ENCODE measurements at regions not wholly inside any gene's neighbourhood (a gene's known extent, or its start where the extent isn't known, plus 50 kb on each side); places are given as distances from the start of the nearest gene placed in this dataset.
"Not testable (repeated sequence)": the region's sequence is repeated elsewhere in the genome, so short reads cannot be mapped to it uniquely, and the experiment has no call there.

DNA sequence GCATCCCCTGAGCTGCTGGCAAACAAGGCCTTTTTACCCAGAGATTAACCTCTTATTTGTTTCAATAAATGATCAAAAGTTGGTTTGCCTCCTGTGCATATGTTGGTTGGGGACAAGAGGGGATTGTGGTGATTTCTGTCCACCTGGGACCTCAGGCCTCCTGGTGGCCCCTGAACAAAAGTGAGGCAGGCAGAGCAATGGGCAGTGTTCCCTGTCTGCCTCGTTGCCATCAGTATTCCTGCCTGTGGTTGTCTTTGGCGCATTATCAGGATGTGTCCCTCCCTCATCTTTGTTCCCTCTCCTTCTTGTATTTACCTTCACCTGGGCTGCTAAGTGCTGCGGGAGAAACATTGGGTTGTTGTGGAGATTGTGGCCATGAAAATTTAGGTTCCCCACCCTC, 65.3 kb upstream of the DRD5 start:
- Mint-ChIP-seq H3K27ac (no peak overlapping the region), H3K4me3 (no peak overlapping the region), H3K27me3 (peaks cover 16% of the 10 kb centered on the region), H3K9me3 (ENCODE audit: insufficient read depth) (no peaks in the 10 kb centered on the region), H3K4me1 (no peaks in the 10 kb centered on the region)
- ChIA-PET CTCF (no interaction called here), POLR2A (no interaction called here)
- DNase-seq (no peak), ATAC-seq (ENCODE audit: low read depth) (no peak)
- no CpG with 5 or more reads among the region's 3 CpGs for WGBS (ENCODE audit: insufficient coverage)
- Histone ChIP-seq H3K79me2 (ENCODE audit: control insufficient read depth, insufficient read depth, low read length) (no peaks in the 10 kb centered on the region), H3K4me3 (ENCODE audit: control extremely low read depth in 1 of 5, extremely low read depth in 1 of 5, insufficient read depth in 1 of 5, low read depth in 2 of 5, low read length in 4 of 5) (no peak overlapping the region), H3K36me3 (replicated peaks in 1 of 2; ENCODE audit: control extremely low read depth in 1 of 2, control insufficient read depth in 1 of 2, extremely low read depth in 1 of 2, insufficient read depth in 2 of 2, low read length in 1 of 2) (no peaks in the 10 kb centered on the region), H3K4me1 (ENCODE audit: control insufficient read depth in 2 of 2, insufficient read depth in 2 of 2, low read length in 2 of 2) (no peaks in the 10 kb centered on the region), H3K4me2 (replicated peaks; ENCODE audit: low read depth, low read length, poor library complexity, severe bottlenecking) (no peak overlapping the region), H3K27me3 (replicated peaks in 1 of 4; ENCODE audit: control extremely low read depth in 1 of 4, control insufficient read depth in 3 of 4, insufficient read depth in 4 of 4, low read length in 3 of 4) (no peaks in the 10 kb centered on the region), H2AFZ (ENCODE audit: insufficient read depth, low read depth, low read length, poor library complexity, severe bottlenecking) (no peak overlapping the region), H3K9ac (ENCODE audit: low read length) (no peak overlapping the region), H3K9me3 (ENCODE audit: control extremely low read depth in 1 of 3, control insufficient read depth in 2 of 3, insufficient read depth in 1 of 3, low read length in 2 of 3) (peaks cover 0 to 5% (median 0%) of the 10 kb centered on the region in 3 donors), H4K20me1 (ENCODE audit: control insufficient read depth, insufficient read depth, low read length, poor library complexity, severe bottlenecking) (no peaks in the 10 kb centered on the region), H3K27ac (ENCODE audit: low read length in 2 of 2) (no peak overlapping the region)
- intact Hi-C loops (cut with micrococcal nuclease) = no loop called here
- no peak for TF ChIP-seq EZH2 (IDR thresholded peaks at IDR 0.05; ENCODE audit: borderline replicate concordance, insufficient read depth, low read depth, low read length, poor library complexity, severe bottlenecking)
- no peak for TF ChIP-seq CTCF (IDR thresholded peaks at IDR 0.05)

- H3K4me3 ChIP-seq (ENCODE audit: control extremely low read depth in 1 of 5, extremely low read depth in 1 of 5, insufficient read depth in 1 of 5, low read depth in 2 of 5, low read length in 4 of 5); H3K27me3 ChIP-seq (replicated peaks in 1 of 4; ENCODE audit: control extremely low read depth in 1 of 4, control insufficient read depth in 3 of 4, insufficient read depth in 4 of 4, low read length in 3 of 4); H3K4me1 Mint-ChIP-seq; H3K4me2 ChIP-seq (replicated peaks; ENCODE audit: low read depth, low read length, poor library complexity, severe bottlenecking); H3K9me3 ChIP-seq (ENCODE audit: control extremely low read depth in 1 of 3, control insufficient read depth in 2 of 3, insufficient read depth in 1 of 3, low read length in 2 of 3); H3K9me3 Mint-ChIP-seq (ENCODE audit: insufficient read depth); DNase-seq; H3K4me3 Mint-ChIP-seq; H2AFZ ChIP-seq (ENCODE audit: insufficient read depth, low read depth, low read length, poor library complexity, severe bottlenecking); H3K27ac Mint-ChIP-seq; CTCF ChIA-PET; H3K4me1 ChIP-seq (ENCODE audit: control insufficient read depth in 2 of 2, insufficient read depth in 2 of 2, low read length in 2 of 2); POLR2A ChIA-PET; H3K27ac ChIP-seq (ENCODE audit: low read length in 2 of 2); H3K79me2 ChIP-seq (ENCODE audit: control insufficient read depth, insufficient read depth, low read length); H3K36me3 ChIP-seq (replicated peaks in 1 of 2; ENCODE audit: control extremely low read depth in 1 of 2, control insufficient read depth in 1 of 2, extremely low read depth in 1 of 2, insufficient read depth in 2 of 2, low read length in 1 of 2); H3K9ac ChIP-seq (ENCODE audit: low read length); H4K20me1 ChIP-seq (ENCODE audit: control insufficient read depth, insufficient read depth, low read length, poor library complexity, severe bottlenecking); intact Hi-C loops (cut with micrococcal nuclease); ATAC-seq (ENCODE audit: low read depth): not testable (repeated sequence)
- 29% methylated on average over 1 of the region's 1 CpG for WGBS (ENCODE audit: insufficient coverage)
- H3K27me3 Mint-ChIP-seq = peaks cover 16% of the 10 kb centered on the region
These were observed 63.0 kb upstream of the DRD5 start for GRCh38 chr4:9718246-9718939.

DNA sequence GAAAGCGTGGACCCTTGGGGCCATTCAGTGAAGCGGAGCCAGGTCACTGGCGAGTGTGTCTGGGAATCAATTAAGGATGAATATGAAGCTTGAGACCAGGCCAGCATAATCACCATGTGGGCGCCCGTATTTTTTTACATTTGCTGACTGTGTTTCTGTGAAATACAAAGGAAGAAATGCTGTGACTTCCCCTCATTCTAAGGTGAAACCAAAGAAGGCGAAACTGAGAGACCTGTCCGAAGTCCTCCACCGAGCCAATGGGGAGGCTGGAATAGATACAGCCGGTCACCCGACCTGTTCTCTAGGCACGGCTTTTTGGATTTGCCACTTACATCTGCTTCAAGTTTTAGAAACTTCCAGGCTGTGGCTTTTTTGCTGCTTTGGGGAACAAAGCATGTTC, 59.3 kb upstream of the DRD5 start:
- H3K4me1 ChIP-seq (ENCODE audit: control insufficient read depth in 2 of 2, insufficient read depth in 2 of 2, low read length in 2 of 2); H3K4me3 ChIP-seq (ENCODE audit: control extremely low read depth in 1 of 5, extremely low read depth in 1 of 5, insufficient read depth in 1 of 5, low read depth in 2 of 5, low read length in 4 of 5); H3K36me3 ChIP-seq (replicated peaks in 1 of 2; ENCODE audit: control extremely low read depth in 1 of 2, control insufficient read depth in 1 of 2, extremely low read depth in 1 of 2, insufficient read depth in 2 of 2, low read length in 1 of 2); H3K4me1 Mint-ChIP-seq; CTCF ChIA-PET; H3K9me3 Mint-ChIP-seq (ENCODE audit: insufficient read depth); DNase-seq; H2AFZ ChIP-seq (ENCODE audit: insufficient read depth, low read depth, low read length, poor library complexity, severe bottlenecking); H3K79me2 ChIP-seq (ENCODE audit: control insufficient read depth, insufficient read depth, low read length); H3K27ac ChIP-seq (ENCODE audit: low read length in 2 of 2); H4K20me1 ChIP-seq (ENCODE audit: control insufficient read depth, insufficient read depth, low read length, poor library complexity, severe bottlenecking); H3K4me2 ChIP-seq (replicated peaks; ENCODE audit: low read depth, low read length, poor library complexity, severe bottlenecking); H3K9ac ChIP-seq (ENCODE audit: low read length); intact Hi-C loops (cut with micrococcal nuclease); POLR2A ChIA-PET; ATAC-seq (ENCODE audit: low read depth); H3K27ac Mint-ChIP-seq; H3K9me3 ChIP-seq (ENCODE audit: control extremely low read depth in 1 of 3, control insufficient read depth in 2 of 3, insufficient read depth in 1 of 3, low read length in 2 of 3); H3K27me3 ChIP-seq (replicated peaks in 1 of 4; ENCODE audit: control extremely low read depth in 1 of 4, control insufficient read depth in 3 of 4, insufficient read depth in 4 of 4, low read length in 3 of 4); H3K4me3 Mint-ChIP-seq: not testable (repeated sequence)
- 92% methylated on average over 11 of the region's 11 CpGs for WGBS (ENCODE audit: insufficient coverage)
- H3K27me3 Mint-ChIP-seq = peaks cover 16% of the 10 kb centered on the region
